Activated CD8-positive, alpha-beta memory T cell treated with anti-CD3 and anti-CD28 coated beads, Interleukin-2, amount 50 U/mL, for 48 hours (primary cell): ENCODE measurements at regions not wholly inside any gene's neighbourhood (a gene's known extent, or its start where the extent isn't known, plus 50 kb on each side); places are given as distances from the start of the nearest gene placed in this dataset.

ENCODE experiments used
- DNase-seq: peaks from one replicate; pipeline ENCODE4 v3.0.0-alpha.2; 2020

DNA sequence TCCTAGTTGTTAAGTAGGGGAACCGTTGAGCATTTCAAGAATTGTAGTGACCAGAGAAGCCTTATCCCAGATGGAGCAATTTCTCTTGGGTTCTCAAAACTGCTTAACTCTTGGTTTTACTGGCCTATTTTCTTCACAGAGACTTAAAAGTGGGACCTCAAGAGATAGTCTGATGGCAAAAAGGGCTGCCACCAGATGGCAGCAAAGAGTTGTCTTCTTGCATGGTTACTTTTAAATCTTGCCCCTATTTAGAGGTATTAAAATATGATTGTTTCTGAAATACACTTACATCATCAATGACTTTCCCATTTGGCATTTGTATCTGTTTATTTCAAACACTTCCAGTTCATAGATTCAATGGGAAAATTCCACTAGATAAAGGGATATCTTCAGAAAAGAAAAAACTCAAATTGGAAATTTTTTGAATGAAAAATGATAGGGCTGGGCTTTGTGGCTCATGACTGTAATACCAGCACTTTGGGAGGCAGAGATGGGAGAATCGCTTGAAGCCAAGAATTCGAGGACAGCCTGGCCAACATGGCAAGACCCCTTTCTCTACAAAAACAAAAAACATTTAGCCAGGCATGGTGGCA lies 69.9 kb upstream of the CNTN1 start:
- peak; percentile 62 for DNase-seq

DNA sequence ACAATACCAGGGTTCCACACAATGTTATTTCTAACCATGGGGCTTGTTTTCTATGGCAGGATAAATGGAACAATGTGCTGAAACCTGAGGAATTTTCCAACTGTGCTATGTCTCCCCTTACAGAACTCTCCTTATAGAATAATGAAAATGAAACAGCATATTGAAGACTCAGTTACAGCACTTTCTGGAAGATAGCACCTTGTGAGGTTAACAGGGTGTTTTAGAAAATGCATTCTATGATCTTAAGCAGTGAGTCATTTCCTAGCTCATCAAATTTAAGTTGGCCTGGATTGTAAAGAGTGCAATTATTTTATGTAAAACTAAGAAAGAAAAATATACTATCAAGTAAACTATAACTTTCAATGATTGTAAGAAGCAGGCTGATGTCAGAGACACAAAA lies 60.1 kb upstream of the CNTN1 start:
- no peak for DNase-seq

DNA sequence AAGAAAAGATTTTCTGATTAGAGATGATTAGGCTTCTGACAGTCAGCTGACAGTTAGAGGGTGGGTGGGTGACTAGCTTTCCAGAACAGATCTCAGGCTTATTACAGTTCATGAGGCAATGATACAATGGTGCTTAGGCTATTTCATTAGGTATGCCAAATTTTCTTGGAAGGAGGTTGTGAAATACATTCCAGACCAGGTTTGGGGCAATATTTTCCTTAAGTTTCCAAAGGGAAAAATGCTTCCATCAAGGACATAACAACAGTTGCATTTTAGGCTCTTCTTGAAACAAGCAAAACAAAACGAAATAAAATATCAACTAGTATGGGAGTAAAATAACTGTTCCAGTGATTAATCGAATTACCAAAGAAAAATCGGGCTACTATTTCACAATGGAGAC lies 59.3 kb upstream of the CNTN1 start:
- no peak for DNase-seq

DNA sequence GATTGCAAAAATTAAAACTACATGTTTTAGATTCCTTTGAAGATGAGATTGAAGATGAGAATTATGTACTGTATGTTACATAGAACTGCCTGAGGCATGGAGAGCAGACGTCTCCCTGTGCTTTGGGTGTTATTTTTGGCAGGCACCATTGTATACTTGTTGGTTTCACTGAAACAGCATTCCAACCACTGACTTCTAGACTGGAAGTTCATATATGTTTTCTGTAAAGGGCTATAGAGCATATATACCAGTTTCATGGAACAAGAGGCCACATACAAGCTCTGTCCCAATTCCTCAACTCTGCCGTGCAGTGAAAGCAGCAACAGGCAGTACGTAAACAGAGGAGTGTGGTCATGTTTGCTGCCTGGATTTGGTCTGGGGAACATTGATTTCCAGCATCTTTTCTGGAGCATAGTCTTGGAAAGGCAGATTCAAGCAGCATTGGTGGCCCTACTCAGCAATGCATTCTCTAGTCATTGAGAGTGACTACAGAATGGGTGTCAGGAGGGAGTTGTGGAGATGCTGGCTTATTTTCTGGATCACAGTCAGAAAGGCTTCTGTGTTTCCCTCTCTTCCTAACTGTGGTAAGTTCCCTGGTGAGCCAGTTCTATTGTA lies 57.6 kb upstream of the CNTN1 start:
- DNase-seq = no peak

DNA sequence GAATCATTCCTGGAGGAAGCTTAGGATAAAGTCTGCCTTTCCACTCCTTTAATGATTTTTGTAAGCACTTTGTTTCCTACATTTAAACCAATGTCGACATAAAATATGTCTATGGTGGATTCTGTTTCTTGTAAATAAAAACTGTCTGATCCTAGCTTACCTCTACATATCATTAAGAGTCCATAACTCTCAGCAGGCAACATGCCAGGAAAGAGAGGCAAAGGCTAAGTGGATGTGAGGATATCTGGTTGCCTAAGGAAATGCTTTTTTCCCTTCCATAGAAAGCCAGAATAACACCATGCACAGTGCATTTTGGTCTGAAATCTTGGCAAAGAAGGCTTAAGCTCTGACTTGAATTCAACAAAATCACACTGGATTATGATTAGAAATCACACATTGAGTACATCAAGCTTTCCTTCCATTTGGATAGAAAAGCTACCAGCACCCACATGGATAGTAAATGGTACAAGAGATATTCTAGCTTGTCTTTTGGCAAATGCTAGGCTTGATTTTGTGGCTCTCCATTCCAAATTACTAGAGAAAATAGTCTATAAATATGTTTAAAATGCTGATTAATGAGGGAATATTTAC lies 57.0 kb upstream of the CNTN1 start:
- DNase-seq = no peak
